Adipocyte (in vitro differentiated cells): ENCODE measurements at regions not wholly inside any gene's neighbourhood (a gene's known extent, or its start where the extent isn't known, plus 50 kb on each side); places are given as distances from the start of the nearest gene placed in this dataset.
A peak's percentile ranks its signal among the peaks of the same experiment; 100 is the strongest.

Experiments
- DNase-seq: peaks from one replicate; pipeline ENCODE4 v3.0.0-alpha.2; 2015; ENCODE audit warnings: low read depth
- H3K27me3 ChIP-seq: replicated peaks from 2 replicates; pipeline ENCODE4 v1.7.0; 2013; ENCODE audit warnings: mild to moderate bottlenecking, low read length, moderate library complexity; ENCODE audit not compliant: control insufficient read depth, insufficient read depth
- H3K36me3 ChIP-seq: 2 replicates; pipeline ENCODE4 v1.7.0; 2013; ENCODE audit warnings: low read length, mild to moderate bottlenecking, moderate library complexity; ENCODE audit not compliant: control insufficient read depth, insufficient read depth, severe bottlenecking
- H3K4me1 ChIP-seq: 2 replicates; pipeline ENCODE4 v1.7.0; 2013; ENCODE audit warnings: mild to moderate bottlenecking, low read length, moderate library complexity; ENCODE audit not compliant: control insufficient read depth, insufficient read depth
- H3K4me3 ChIP-seq: 2 replicates; pipeline ENCODE4 v1.7.0; 2013; ENCODE audit warnings: mild to moderate bottlenecking, low read length, moderate library complexity
- H3K9ac ChIP-seq: 2 replicates; pipeline ENCODE4 v1.7.0; 2013; ENCODE audit warnings: mild to moderate bottlenecking, low read length, moderate library complexity
- H3K9me3 ChIP-seq: 2 replicates; pipeline ENCODE4 v1.7.0; 2013; ENCODE audit warnings: mild to moderate bottlenecking, low read length, moderate library complexity; ENCODE audit not compliant: control insufficient read depth

DNA sequence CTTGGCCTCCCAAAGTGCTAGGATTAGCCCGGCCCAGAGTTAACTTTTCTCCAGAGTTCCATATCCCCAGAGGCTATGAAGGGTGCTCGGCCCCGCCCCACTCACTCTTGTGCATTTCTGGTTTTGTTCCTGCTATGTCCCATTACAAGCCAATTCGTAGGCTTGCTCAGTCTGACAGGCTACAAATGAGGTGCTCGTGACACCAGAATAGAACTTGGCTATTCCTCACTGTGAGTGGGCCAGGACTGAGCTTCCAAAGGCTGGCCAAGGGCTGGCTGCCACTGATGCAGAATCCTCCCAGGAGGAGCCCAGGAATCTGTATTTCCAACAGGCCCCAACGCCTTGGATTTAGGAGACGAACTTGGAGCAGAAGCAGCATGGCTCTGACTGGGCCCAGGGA lies 282.7 kb upstream of the C2CD4B start:
- peaks cover 7% of the 10 kb centered on the region for H3K36me3 ChIP-seq
- peak overlapping the region; percentile 28 for H3K9ac ChIP-seq
- DNase-seq, result no peak
- H3K27me3 ChIP-seq, result no peaks in the 10 kb centered on the region
- no peaks in the 10 kb centered on the region for H3K9me3 ChIP-seq
- H3K4me1 ChIP-seq, result peaks cover 50% of the 10 kb centered on the region
- no peak overlapping the region for H3K4me3 ChIP-seq

DNA sequence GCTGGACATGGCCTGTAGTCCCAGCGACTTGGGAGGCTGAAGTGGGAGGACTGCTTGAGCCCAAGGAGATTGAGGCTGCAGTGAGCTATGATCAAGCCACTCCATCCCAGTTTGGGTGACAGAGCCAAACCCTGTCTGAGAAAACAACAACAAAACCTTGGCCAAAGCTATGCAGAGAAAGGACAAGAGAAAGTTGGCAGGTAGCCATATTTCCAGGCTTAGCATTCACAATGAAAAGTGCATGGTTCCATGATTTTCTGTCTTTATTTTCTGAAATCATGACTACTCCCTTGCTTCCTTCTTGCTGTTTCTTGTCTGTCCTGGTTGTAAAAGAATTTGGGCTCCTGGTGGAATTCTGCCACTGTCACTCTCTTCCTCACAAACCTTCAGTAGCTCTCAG lies 284.6 kb upstream of the C2CD4B start:
- Histone ChIP-seq H3K4me3 (no peak overlapping the region), H3K27me3 (no peaks in the 10 kb centered on the region), H3K4me1 (peaks cover 53% of the 10 kb centered on the region), H3K36me3 (peaks cover 7% of the 10 kb centered on the region), H3K9me3 (no peaks in the 10 kb centered on the region), H3K9ac (no peak overlapping the region)
- DNase-seq, result no peak

- no peaks in the 10 kb centered on the region for H3K9me3 ChIP-seq
- peaks cover 53% of the 10 kb centered on the region for H3K4me1 ChIP-seq
- H3K36me3 ChIP-seq, result peaks cover 7% of the 10 kb centered on the region
- no peaks in the 10 kb centered on the region for H3K27me3 ChIP-seq
- H3K4me3 ChIP-seq, result no peak overlapping the region
- no peak for DNase-seq
- no peak overlapping the region for H3K9ac ChIP-seq
These were observed 285.0 kb upstream of the C2CD4B start for GRCh38 chr15:62450061-62450460.

- Histone ChIP-seq H3K9ac (no peak overlapping the region), H3K4me1 (peaks cover 63% of the 10 kb centered on the region), H3K9me3 (no peaks in the 10 kb centered on the region), H3K4me3 (no peak overlapping the region), H3K36me3 (peaks cover 7% of the 10 kb centered on the region), H3K27me3 (no peaks in the 10 kb centered on the region)
- no peak for DNase-seq
These were observed 286.9 kb upstream of the C2CD4B start for GRCh38 chr15:62452026-62452425.

DNA sequence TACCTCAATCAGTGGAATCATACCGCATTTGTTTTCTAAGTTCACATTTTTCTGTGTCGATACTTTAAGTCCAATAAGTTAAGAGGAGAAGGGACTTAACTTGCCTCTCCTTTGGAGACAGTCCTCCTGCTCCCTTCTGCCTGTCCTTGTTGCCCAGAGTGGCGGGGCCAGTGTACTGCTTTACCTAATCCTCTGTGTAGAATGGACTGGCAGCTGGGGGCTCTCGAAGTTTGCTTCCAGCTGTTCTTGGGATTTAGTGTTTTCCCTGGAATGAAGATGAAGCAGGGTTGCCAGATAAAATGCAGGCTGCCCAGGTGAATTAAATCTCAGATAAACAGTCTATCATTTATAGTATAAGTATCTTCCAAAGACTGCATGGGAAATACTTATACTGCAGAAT lies 287.6 kb upstream of the C2CD4B start:
- no peak for DNase-seq
- peaks cover 7% of the 10 kb centered on the region for H3K36me3 ChIP-seq
- no peaks in the 10 kb centered on the region for H3K9me3 ChIP-seq
- H3K4me3 ChIP-seq, result no peak overlapping the region
- H3K27me3 ChIP-seq, result no peaks in the 10 kb centered on the region
- no peak overlapping the region for H3K9ac ChIP-seq
- H3K4me1 ChIP-seq, result peaks cover 59% of the 10 kb centered on the region

- Histone ChIP-seq H3K9me3 (no peaks in the 10 kb centered on the region), H3K27me3 (no peaks in the 10 kb centered on the region), H3K4me3 (peak overlapping the region; percentile 24), H3K9ac (peak overlapping the region; percentile 69), H3K36me3 (peaks cover 7% of the 10 kb centered on the region), H3K4me1 (peaks cover 52% of the 10 kb centered on the region)
- no peak for DNase-seq
These were observed 288.3 kb upstream of the C2CD4B start for GRCh38 chr15:62453375-62453774.

DNA sequence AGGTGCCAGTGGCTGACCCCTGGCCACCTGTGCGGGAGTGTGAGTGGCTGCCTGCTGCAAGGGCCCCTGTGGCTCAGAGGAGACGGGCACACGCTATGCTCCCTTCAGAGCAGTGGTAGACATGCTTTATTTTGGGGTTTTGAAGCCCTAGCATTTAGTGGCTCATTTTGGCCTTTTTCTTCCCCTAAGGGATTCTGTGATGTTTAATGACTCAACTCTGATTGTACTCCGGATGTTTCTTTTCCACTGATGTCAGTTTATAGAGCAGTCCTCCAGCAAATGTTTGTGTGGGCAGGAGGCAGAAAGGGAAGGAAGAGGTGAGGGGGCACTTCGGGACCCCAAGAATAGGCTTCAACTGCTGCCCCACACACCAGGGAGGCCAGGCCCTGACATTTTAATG lies 288.9 kb upstream of the C2CD4B start:
- Histone ChIP-seq H3K36me3 (peaks cover 7% of the 10 kb centered on the region), H3K27me3 (no peaks in the 10 kb centered on the region), H3K4me1 (peaks cover 47% of the 10 kb centered on the region), H3K4me3 (peak overlapping the region; percentile 24), H3K9ac (peak overlapping the region; percentile 69), H3K9me3 (no peaks in the 10 kb centered on the region)
- peak; percentile 65 for DNase-seq

DNA sequence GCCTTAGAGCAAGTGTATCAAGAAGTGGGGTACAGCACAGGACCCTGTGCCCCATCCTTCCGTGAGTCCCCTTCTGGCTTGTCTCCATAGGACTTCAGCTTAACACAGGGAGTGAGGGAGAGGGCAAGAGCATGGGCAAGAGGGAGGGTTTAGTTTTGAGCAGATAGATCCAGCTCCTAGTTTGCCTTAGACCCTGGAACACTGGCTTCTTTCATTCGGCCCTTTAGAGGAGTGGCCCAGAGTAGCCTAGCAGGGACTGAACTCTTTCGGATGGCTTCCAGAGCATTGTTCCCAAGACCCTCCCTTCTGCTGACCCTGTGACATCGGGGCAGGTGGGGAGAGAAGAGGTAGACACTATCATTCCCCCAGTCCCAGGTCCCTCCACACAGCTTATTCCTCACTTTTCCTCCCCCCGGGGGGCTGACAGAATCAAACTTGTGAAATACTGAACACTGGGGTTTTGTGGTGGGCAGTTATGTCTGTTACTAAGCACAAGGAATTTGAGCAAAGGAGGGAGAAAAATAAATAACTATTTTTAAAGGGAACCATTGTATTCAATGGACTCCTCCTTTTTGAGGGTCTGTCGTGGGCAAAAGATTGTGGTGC lies 289.6 kb upstream of the C2CD4B start:
- no peak overlapping the region for H3K4me3 ChIP-seq
- peaks cover 41% of the 10 kb centered on the region for H3K4me1 ChIP-seq
- peak overlapping the region; percentile 69 for H3K9ac ChIP-seq
- H3K9me3 ChIP-seq, result no peaks in the 10 kb centered on the region
- DNase-seq, result peak; percentile 34
- H3K27me3 ChIP-seq, result no peaks in the 10 kb centered on the region
- peaks cover 7% of the 10 kb centered on the region for H3K36me3 ChIP-seq

GRCh38 chr15:62455441-62455921 lies 290.4 kb upstream of the C2CD4B start:
- Histone ChIP-seq H3K4me1 (peaks cover 40% of the 10 kb centered on the region), H3K36me3 (peaks cover 2% of the 10 kb centered on the region), H3K27me3 (no peaks in the 10 kb centered on the region), H3K9me3 (no peaks in the 10 kb centered on the region), H3K4me3 (no peak overlapping the region), H3K9ac (no peak overlapping the region)
- peak; percentile 21 for DNase-seq

DNA sequence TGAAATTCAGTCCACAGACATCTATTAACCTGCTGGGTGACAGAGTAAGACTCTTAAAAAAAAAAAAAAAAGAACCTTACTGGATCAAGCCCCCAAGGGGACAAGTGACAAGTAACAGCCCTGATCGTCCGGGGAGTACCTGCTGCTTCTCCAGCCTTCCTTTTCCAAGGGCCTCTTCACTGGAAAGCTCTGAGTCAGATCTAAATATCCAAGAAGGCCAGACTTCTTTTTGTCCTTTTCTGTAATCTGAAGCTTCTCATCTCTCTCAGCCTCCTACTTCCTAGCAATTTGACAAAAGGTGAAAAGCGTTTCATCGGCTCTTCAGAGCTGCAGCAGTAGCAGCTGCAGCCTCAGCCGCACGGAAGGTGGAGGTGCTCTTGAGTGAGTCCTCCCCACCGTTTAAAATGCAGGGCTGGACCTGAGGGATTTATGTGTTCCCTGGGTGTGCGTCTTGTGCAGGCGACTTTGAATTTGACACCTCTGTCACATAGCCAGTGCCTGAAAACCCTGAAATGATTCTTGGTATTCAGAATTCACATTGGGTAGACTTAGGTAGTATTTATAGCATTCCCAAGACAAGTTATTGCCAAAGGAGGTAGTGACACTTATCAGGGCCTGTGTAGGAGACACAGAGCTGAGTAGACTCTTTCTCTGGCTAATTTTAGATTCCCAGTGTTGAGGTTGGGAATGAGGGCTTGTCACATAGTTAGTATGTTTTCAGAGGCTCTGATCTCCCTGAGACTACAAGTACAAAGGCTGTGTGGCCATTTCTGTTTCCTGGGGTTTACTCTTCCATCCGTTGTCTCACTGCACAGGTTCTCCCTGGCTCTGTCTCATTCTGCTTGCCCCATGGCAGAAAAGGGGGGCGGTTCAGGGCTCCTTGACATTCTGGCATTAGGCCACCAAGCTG lies 291.2 kb upstream of the C2CD4B start:
- no peaks in the 10 kb centered on the region for H3K27me3 ChIP-seq
- H3K9ac ChIP-seq, result peak overlapping the region; percentile 0
- peaks cover 40% of the 10 kb centered on the region for H3K4me1 ChIP-seq
- no peaks in the 10 kb centered on the region for H3K9me3 ChIP-seq
- H3K36me3 ChIP-seq, result no peaks in the 10 kb centered on the region
- H3K4me3 ChIP-seq, result no peak overlapping the region
- no peak for DNase-seq

GRCh38 chr15:62457100-62457499 lies 292.0 kb upstream of the C2CD4B start:
- DNase-seq, result no peak
- H3K36me3 ChIP-seq, result no peaks in the 10 kb centered on the region
- peaks cover 40% of the 10 kb centered on the region for H3K4me1 ChIP-seq

More at GRCh38 chr15:62457100-62457499, 292.0 kb upstream of the C2CD4B start:
- no peak overlapping the region for H3K4me3 ChIP-seq
- no peaks in the 10 kb centered on the region for H3K9me3 ChIP-seq
- H3K27me3 ChIP-seq, result no peaks in the 10 kb centered on the region
- peak overlapping the region; percentile 0 for H3K9ac ChIP-seq
